CD1c-positive myeloid dendritic cell (primary cell): ENCODE measurements at regions not wholly inside any gene's neighbourhood (a gene's known extent, or its start where the extent isn't known, plus 50 kb on each side); places are given as distances from the start of the nearest gene placed in this dataset.

Experiments used
- DNase-seq: peaks from one replicate; pipeline ENCODE4 v3.0.0-alpha.2; 2016; ENCODE audit errors: extremely low spot score

DNA sequence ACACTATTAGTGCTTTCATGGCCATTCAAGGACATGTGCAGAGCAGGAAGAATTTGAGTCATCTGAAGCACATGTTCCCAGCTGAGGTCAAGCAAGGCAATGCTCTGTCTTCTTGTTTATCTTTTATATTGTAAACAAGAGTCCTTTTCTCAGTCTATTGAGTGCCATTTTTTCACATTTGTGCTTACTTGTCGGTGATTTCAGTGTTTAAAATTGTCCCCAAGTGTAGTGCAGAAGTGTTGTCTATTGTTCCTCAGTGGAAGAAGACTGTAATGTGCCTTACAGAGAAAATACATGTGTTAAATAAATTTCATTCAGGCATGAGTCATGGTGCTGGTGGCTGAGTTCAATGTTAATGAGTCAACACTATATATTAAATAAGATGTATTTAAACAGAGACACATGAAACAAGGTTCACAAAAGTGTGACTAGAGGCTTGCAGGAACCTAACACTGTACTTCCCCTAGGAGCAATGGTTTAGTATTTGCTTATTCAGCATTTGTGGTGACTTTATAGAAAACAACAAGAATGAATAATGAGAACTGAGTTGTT, 391.1 kb downstream of the LRIG3 start:
- no peak for DNase-seq

- DNase-seq = no peak
Measured at GRCh38 chr12:58529897-58530741, 390.2 kb downstream of the LRIG3 start.

GRCh38 chr12:58530742-58531062, 389.6 kb downstream of the LRIG3 start:
- DNase-seq = no peak

DNA sequence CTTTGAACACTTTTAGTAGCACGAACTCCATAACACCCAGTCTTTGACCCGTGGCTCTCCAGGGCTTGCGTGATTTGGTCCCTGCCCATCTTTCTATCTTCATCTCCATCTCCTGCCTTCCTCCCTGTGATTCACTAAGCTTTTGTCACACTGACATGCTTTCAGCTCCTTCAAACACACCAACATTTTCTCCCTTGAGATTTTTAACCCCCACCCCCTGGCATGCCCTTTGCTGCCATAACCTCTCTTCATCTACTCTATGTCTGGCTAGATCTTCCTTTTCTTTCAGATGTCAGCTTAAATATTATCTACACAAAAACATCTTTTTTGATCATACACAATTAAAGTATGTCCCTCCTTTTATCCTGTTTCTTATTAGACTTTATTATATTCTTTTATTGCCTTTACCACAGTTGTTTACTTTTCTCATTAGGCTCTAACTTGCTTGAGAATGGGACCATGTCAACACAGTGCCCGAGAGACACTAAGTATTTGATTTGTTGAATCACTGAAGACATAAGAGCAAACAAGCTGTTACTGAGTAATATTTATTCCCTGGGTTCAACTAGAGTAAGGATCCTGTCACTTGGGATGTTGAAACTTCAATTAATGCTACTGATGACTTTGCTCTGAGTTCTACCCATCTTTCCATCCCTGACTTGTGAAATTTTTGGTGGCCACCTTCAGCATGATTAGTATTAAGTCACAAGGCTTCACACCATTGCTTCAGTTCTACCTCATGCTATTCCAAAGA, 387.3 kb downstream of the LRIG3 start:
- DNase-seq = no peak

GRCh38 chr12:58533652-58534051, 386.7 kb downstream of the LRIG3 start:
- no peak for DNase-seq

DNA sequence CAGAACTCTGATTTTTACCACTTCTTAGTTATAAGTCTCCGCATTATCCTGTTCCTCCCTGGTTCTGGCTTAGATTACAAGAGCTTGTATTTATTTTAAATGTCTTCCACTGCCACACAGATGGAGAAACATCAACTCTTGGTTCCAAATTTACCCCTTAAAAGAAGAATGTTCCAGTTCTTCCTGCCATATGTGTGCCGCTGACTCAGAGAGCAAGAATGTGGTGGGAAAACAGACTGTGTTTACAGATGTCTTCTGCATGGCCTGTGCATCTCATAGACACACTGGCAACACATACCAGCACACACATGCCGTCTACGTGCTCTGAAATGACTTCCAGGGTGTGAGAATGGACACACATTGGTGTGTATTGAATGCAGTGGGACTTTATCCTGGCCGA, 383.0 kb downstream of the LRIG3 start:
- no peak for DNase-seq

GRCh38 chr12:58539295-58539694, 381.0 kb downstream of the LRIG3 start:
- no peak for DNase-seq

- DNase-seq = no peak
Measured at GRCh38 chr12:58540480-58541299, 379.6 kb downstream of the LRIG3 start.

DNA sequence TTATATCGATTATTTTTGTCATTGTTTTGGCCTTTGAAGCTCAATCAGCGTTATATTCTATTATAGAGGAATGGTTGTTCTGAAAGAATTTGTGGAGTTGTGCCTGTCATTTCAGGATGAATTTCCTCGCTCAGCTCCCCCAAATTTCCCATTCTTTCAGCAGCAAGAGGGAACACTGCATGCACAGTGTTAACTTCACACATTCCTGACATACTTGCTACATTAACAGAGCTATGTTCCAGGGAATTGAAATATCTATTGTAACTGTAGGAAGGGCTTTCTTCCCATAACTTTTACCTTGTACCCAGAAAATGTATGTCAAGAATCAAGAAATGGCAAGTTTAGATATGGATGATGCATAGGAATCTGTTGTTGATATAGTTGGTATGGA, 379.0 kb downstream of the LRIG3 start:
- no peak for DNase-seq

DNA sequence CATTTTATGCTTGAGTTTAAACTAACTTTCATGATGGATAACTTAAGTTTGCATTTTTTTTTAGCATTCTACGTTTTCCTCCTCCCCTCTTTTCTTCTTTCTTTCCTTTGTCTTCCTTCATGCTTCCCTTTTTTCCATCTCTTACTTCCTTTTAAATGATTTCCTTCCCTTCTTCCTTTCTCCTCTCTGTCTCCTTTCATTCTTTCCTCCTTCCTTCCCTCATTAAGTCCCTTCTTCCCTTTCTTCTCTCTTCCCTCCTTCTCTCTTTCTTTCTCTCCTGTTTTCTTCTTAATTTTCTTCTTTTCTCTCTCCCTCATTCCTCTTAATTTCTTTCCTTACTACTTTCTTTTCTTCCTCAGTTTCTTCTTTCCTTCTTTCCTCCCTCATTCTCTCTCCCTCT, 376.0 kb downstream of the LRIG3 start:
- DNase-seq = no peak

GRCh38 chr12:58547217-58547616, 373.1 kb downstream of the LRIG3 start:
- no peak for DNase-seq

DNA sequence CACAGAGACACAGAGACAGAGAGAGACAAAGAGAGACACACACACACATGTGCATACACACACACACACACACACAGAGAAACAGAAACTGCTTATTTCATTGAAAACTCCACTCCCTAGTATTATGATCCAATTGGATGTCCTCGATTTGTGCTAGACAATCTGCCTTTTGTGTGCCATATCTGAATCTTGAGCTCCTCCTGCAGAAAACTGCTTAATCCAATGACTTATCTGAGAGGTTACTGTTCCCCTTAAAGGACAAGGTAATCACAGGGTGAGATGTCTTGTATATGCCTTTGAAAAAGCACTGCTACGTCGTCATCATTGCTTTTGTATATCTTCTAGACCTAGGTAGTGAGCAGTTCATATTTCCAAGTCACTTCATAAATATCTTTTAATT, 371.5 kb downstream of the LRIG3 start:
- DNase-seq = no peak

- DNase-seq = no peak
Measured at GRCh38 chr12:58554522-58555157, 365.7 kb downstream of the LRIG3 start.

GRCh38 chr12:58557171-58557570, 363.1 kb downstream of the LRIG3 start:
- no peak for DNase-seq

GRCh38 chr12:58557661-58558060, 362.6 kb downstream of the LRIG3 start:
- no peak for DNase-seq

DNA sequence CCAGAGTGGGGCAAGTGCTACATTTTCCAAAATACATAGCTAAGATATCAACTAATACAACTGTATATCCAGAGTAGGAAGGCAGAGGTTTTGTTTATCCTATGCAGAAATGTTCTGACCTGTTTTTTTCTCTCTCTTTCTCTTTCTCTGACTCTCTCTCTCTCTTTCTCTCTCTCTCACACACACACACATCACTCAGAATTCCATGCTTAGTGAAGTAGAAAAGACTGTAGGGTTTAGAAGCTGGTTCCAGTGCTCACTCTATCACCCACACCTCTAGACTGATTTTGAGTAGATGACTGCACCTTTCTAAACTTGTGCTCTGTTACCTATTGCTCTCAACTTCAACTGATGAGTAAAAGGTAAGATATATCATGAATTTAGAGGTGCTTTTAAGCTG, 356.7 kb downstream of the LRIG3 start:
- no peak for DNase-seq

GRCh38 chr12:58564721-58565120, 355.6 kb downstream of the LRIG3 start:
- DNase-seq = no peak

GRCh38 chr12:58566599-58566998, 353.7 kb downstream of the LRIG3 start:
- DNase-seq = no peak

DNA sequence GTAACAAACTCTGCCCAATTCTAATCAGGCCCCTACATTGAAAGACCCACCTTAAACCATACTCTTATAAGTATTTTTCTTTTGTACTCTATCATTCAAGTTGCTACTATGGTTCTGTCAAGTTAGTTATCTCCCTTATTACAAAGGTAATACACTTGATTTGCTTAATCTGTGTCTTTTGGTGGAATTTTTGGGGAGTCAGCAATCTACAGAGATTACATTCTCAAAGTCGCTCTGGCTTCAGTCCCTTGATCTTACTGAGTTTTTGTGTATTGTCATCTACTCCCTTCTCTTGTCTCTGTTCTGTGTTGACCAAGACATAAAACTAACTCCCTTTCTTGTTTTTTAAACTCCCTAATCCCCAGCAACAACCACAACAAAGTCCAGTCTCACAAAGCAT, 353.1 kb downstream of the LRIG3 start:
- no peak for DNase-seq

- no peak for DNase-seq
Measured at GRCh38 chr12:58570411-58570810, 349.9 kb downstream of the LRIG3 start.

- no peak for DNase-seq
Measured at GRCh38 chr12:58575256-58575655, 345.0 kb downstream of the LRIG3 start.

DNA sequence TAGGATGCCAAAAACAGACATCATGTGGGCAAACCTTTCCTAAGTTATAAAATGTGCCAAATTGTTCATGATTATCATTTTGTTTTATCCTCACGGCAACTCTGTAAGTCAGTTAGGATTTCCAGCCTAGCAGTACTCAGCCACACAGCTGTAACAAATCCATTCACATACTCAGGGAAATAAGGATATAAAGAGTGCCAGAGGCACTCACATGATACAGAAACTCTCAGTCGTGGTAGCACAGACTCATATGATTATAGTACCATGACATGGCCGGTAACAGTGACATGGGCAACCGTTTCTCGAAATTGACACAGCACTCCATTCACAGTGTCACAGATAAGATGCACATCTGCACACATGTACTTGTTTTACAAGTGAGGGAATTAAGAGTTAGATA, 344.2 kb downstream of the LRIG3 start:
- DNase-seq = no peak
